Activated CD8-positive, alpha-beta memory T cell treated with anti-CD3 and anti-CD28 coated beads for 4 hours (primary cell): ENCODE measurements at regions not wholly inside any gene's neighbourhood (a gene's known extent, or its start where the extent isn't known, plus 50 kb on each side); places are given as distances from the start of the nearest gene placed in this dataset.

Experiments
- DNase-seq, 2 donors: peaks; one replicate each; pipeline ENCODE4 v3.0.0-alpha.2; 2020; ENCODE audit warnings: low read depth in 2 of 2

DNA sequence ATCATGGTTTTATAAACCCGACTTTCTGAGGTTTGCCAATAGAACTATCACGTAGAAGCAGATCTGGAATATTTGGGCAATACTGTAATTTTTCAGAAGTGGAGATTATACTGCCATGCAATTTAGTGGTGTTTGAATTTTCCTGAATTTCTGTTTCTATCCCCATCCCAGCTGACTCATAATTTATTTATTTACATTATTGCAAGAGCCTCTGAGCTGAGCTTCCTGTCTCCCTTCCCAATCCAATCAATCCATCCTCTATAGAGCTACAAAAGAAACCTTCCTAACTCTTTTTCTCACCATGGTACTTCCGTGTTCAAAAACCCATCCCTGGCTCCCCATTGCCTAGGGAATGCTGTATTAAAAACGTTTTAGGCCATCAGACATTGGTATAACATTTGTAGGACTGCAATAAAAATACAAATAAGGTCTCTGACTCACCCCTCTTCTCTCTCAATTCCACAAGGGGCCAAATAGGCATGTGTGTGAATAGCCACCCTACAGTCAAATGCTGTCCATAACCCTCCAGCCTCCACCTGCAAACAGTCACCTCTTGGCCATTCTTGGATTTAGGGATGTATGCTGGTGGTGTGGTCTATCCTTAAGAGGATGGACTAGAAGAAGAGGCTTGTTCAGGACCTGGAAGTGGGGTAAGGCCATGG is 190.7 kb downstream of the CD47 start:
- no peak for DNase-seq

GRCh38 chr3:107897471-107898061 is 193.3 kb downstream of the CD47 start:
- no peak for DNase-seq

DNA sequence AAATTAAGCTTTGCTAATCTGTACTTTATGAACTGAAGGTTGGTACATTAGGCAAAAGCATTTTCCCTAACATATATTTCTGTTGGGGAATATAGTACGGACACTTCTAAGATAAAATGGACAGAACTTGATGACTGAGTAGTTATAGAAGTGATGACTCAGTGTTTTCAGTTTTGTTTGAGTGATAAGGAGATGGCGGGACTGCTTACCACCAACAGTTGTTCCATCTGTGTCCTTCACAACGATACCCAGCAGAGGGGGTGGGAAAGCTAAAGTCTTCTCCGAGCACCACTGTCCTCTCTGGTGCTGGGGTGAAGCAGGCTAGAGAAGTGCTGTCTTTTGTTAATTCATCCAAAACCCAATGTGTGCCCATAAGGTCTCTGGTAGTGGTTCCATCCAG is 195.8 kb downstream of the CD47 start:
- no peak for DNase-seq

DNA sequence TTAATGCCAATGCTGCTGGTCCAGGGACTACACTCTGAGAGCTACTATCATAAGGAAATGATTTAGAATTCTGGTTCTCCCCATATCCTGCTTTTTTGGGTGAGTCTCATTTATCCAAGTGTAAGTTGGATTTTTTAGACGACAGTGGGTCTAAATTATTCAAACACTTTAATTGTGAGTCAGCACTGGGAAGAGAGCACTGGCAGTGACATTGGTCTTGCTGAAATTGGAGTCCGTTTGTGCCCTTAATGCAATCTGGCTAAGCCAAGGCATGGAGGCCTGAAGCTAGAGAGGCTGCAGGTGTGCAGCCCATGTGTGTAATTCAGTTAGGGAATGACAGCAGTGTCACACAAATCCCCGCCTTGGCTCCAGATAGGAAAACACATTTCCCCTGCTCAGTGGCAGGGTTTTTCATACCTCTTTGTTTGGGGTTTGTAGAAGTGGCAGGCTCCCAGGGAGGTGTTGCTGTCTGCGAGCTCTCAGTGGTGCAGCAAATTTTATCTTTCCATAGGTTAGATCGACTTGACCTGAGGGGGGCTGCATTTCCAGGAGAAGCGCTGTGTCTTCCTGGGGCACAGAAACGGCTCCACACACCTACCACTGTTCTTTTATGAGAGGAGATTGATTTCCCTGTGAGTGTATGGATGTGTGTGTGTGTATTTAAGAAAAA is 197.7 kb downstream of the CD47 start:
- no peak for DNase-seq

- DNase-seq: no peak
These were observed 205.9 kb downstream of the CD47 start for GRCh38 chr3:107884719-107885460.

- no peak for DNase-seq
These were observed 206.8 kb downstream of the CD47 start for GRCh38 chr3:107884028-107884427.

DNA sequence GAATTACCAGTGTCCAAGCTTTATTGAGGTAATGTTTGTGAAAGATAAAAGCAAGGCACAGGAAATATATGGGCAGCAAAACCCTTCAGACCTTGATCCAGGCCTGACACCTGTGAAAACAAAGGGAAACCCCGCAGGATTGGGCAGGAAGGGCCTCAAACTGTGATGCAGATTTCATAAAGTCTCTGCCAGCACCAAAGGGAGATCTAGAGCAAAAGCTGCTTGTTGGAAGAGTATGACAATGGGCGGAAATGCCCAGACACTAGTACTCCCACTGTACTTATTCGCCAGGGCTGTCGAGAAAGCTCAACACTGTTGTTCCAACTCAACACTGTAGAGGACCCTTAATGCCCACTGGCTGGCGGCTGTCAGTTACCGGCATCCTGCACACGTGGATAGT is 207.9 kb downstream of the CD47 start:
- no peak for DNase-seq

DNA sequence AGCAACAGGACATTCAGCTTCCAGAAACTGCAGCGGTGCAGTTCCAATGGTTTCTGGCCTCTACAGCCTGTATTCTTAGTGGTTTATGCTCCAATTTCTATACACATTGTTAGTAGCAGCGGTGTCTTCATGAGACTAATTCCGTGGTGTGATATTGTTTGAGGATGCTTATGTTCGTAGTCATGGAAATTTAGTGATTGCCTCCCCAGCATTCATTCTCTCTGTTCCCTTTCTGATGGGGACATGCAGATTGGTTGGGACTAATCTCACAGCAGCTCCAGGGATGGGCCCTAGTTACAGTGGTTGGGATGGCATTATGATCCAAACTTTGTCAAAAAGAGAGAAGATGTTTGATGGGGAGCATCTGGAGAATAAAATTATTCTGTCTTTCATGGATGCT is 208.6 kb downstream of the CD47 start:
- DNase-seq: no peak

- no peak for DNase-seq
These were observed 209.3 kb downstream of the CD47 start for GRCh38 chr3:107881509-107881908.

GRCh38 chr3:107880702-107881101 is 210.1 kb downstream of the CD47 start:
- no peak for DNase-seq

DNA sequence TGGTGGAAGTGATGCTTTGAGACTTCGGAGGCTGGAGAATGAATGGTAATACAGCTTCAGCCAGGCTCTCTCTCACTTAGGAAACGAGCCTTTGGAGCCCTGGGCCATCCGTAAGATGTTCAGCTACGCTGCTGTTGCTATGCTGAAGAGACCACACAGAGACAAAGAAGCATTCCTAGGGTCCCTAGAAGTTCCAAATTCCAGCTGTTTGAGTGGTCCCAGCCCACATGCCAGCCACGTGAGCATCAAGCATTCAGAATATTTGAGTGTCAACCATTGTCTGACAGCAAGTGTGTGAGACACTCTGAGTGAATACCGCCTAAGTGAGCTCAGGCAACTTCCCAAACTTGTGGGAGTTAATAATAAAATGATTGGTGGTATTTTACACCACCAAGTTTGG is 212.9 kb downstream of the CD47 start:
- no peak for DNase-seq

DNA sequence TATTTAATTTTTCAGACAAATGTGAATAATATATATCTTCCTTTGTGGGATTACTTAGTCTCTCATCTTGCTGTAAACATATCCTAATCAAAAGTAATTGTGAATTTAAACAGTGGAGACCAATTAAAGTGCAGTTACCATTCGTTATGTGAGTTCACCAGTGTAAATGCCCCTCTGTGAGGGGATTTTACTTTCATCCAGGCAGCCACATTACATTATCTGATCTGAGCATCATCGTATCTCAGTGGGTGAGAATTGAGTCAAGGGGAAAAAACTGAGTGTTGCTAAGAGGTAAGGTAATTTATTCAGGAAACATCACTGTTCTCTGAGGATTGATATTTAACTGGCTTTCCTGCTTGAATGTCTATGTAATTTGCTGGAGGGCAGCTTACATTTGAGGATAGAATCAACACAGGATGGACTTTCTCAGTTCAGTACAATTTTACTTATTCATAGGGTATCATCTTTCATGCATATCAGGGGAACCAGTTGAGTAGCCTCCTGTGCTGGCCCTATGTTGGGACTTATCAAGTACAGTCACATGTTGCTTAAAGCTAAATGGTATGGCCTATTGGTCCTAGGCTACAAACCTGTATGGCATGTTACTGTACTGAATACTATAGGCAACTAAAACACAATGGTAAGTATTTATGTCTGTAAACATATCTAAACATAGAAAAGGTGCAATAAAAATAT is 219.7 kb downstream of the CD47 start:
- DNase-seq: no peak

DNA sequence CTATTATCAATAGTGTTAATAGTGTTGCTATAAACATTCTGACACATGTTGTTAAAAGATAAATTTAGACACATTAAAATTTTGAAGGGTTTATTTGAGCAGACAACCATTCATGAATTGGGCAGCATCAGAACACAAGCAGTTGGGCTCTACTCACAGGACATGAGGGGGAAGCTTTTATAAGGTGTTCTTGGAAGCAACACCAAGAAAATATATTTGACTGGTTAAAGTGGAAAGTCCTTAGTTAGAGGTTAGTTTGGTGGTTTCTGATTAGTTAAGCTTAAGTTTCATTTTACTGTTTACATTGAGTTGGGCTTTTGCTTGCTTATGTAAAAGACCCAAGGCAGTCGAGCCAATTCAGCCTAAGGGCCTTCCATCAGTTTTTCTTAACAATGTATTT is 220.7 kb downstream of the CD47 start:
- DNase-seq: no peak

- no peak for DNase-seq
These were observed 222.4 kb downstream of the CD47 start for GRCh38 chr3:107868449-107868848.

GRCh38 chr3:107861904-107862303 is 228.9 kb downstream of the CD47 start:
- DNase-seq: no peak

DNA sequence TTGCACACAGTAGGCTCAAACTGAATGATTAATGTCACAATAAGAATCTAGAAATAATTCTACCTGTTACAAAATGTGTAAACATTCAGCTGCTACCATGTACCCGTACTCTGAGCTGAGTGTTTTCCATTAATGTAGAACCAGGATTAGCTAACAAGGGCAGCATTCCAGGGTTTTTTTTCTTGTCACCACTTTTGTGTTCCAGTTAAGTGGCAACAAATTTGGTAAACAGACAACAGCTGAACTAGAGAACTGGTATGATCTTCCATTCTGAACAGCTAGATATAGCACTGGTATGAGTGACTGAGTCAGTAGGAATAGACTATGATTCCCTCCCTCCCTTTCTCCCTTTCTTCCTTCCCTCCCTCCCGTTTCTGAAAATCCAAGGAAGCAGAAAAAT is 229.4 kb downstream of the CD47 start:
- DNase-seq: no peak
